HepG2 (cell line): ENCODE measurements at regions not wholly inside any gene's neighbourhood (a gene's known extent, or its start where the extent isn't known, plus 50 kb on each side); places are given as distances from the start of the nearest gene placed in this dataset.

Source experiments
- CBFB ChIP-seq: sonication (generic); formaldehyde crosslinking; IDR thresholded peaks from 2 replicates; pipeline ENCODE4 v1.4.0; 2020; ENCODE audit warnings: missing genetic modification reagents
- KDM5A ChIP-seq: fragments of 200-600 bp; sonication (generic); IDR thresholded peaks from 2 replicates; pipeline ENCODE4 v1.7.0; 2018; ENCODE audit warnings: antibody characterized with exemption, mild to moderate bottlenecking, low read length, borderline replicate concordance
- MAF1 ChIP-seq: sonication (generic); formaldehyde crosslinking; IDR thresholded peaks from 2 replicates; pipeline ENCODE4 v1.5.0; 2020; ENCODE audit warnings: missing genetic modification reagents, borderline replicate concordance
- MTF1 ChIP-seq: sonication (generic); formaldehyde crosslinking; IDR thresholded peaks from 2 replicates; pipeline ENCODE4 v1.5.0; 2020; ENCODE audit warnings: missing genetic modification reagents
- MYNN ChIP-seq: sonication (generic); formaldehyde crosslinking; IDR thresholded peaks from 2 replicates; pipeline ENCODE4 v1.4.0; 2020; ENCODE audit warnings: mild to moderate bottlenecking, low read depth, missing genetic modification reagents
- NONO ChIP-seq, 2 experiments: fragments of 450-650 bp in 1 of 2; sonication (generic) in 1 of 2; formaldehyde crosslinking in 1 of 2; IDR thresholded peaks in 1 of 2; conservative IDR thresholded peaks in 1 of 2; 2 replicates each; pipeline versions ENCODE4 v1.6.1 to v1.8.0; 2017 to 2022; ENCODE audit warnings: mild to moderate bottlenecking in 1 of 2, missing genetic modification reagents in 1 of 2, moderate library complexity in 1 of 2
- PHF21A ChIP-seq: sonication (generic); formaldehyde crosslinking; IDR thresholded peaks from 2 replicates; pipeline ENCODE4 v1.5.0; 2020; ENCODE audit warnings: mild to moderate bottlenecking, missing genetic modification reagents
- POGZ ChIP-seq: sonication (generic); formaldehyde crosslinking; IDR thresholded peaks from 2 replicates; pipeline ENCODE4 v1.4.0; 2020; ENCODE audit warnings: mild to moderate bottlenecking, missing genetic modification reagents
- SRSF4 ChIP-seq: fragments of 200-400 bp; formaldehyde crosslinking; IDR thresholded peaks from one replicate; pipeline ENCODE4 v1.6.1; 2018; ENCODE audit warnings: mild to moderate bottlenecking, low read depth, low read length, moderate library complexity; ENCODE audit not compliant: poor library complexity, severe bottlenecking
- XRCC5 ChIP-seq: fragments of 200-400 bp; formaldehyde crosslinking; optimal IDR thresholded peaks from 2 replicates; pipeline ENCODE3; 2017; ENCODE audit warnings: mild to moderate bottlenecking, low read length
- ZBTB8A ChIP-seq: sonication (generic); formaldehyde crosslinking; IDR thresholded peaks from 2 replicates; pipeline ENCODE4 v1.4.0; 2020; ENCODE audit warnings: mild to moderate bottlenecking, low read depth, missing genetic modification reagents, borderline replicate concordance
- ZFP41 ChIP-seq: sonication (generic); formaldehyde crosslinking; IDR thresholded peaks from 2 replicates; pipeline ENCODE4 v1.4.0; 2020; ENCODE audit warnings: mild to moderate bottlenecking, missing genetic modification reagents, borderline replicate concordance
- ZNF12 ChIP-seq: sonication (generic); formaldehyde crosslinking; IDR thresholded peaks from 2 replicates; pipeline ENCODE4 v1.5.0; 2020; ENCODE audit warnings: missing genetic modification reagents
- ZNF143 ChIP-seq: sonication (generic); formaldehyde crosslinking; IDR thresholded peaks from 2 replicates; pipeline ENCODE4 v1.4.0; 2020; ENCODE audit warnings: missing genetic modification reagents
- ZNF17 ChIP-seq: sonication (generic); formaldehyde crosslinking; IDR thresholded peaks from 2 replicates; pipeline ENCODE4 v1.5.0; 2020; ENCODE audit warnings: mild to moderate bottlenecking, missing genetic modification reagents
- ZNF20 ChIP-seq: sonication (generic); formaldehyde crosslinking; IDR thresholded peaks from 2 replicates; pipeline ENCODE4 v1.4.0; 2020; ENCODE audit warnings: mild to moderate bottlenecking, moderate library complexity, missing genetic modification reagents
- ZNF264 ChIP-seq: sonication (generic); formaldehyde crosslinking; IDR thresholded peaks from 2 replicates; pipeline ENCODE4 v1.4.0; 2020; ENCODE audit warnings: missing genetic modification reagents
- ZNF577 ChIP-seq: sonication (generic); formaldehyde crosslinking; IDR thresholded peaks from 2 replicates; pipeline ENCODE4 v1.4.0; 2020; ENCODE audit warnings: mild to moderate bottlenecking, low read depth, missing genetic modification reagents, borderline replicate concordance
- ZNF780A ChIP-seq: sonication (generic); formaldehyde crosslinking; IDR thresholded peaks from 2 replicates; pipeline ENCODE4 v1.8.0; 2022; ENCODE audit warnings: mild to moderate bottlenecking, missing genetic modification reagents, moderate library complexity
- ZNF839 ChIP-seq: sonication (generic); formaldehyde crosslinking; IDR thresholded peaks from 2 replicates; pipeline ENCODE4 v1.4.0; 2020; ENCODE audit warnings: missing genetic modification reagents, mild to moderate bottlenecking, borderline replicate concordance
- TF ChIP-seq, protein P1 (sequence below): sonication (generic); formaldehyde crosslinking; IDR thresholded peaks from 2 replicates; pipeline ENCODE4 v1.5.0; 2020; ENCODE audit warnings: mild to moderate bottlenecking, missing genetic modification reagents
- TF ChIP-seq, protein P2 (sequence below): sonication (generic); formaldehyde crosslinking; IDR thresholded peaks from 2 replicates; pipeline ENCODE4 v1.9.0; 2022; ENCODE audit warnings: low read depth, missing genetic modification reagents
- TF ChIP-seq, protein P3 (sequence below): sonication (generic); formaldehyde crosslinking; IDR thresholded peaks from 2 replicates; pipeline ENCODE4 v1.4.0; 2020; ENCODE audit warnings: mild to moderate bottlenecking, missing genetic modification reagents
- TF ChIP-seq, protein P4 (sequence below): IDR thresholded peaks from 2 replicates; pipeline ENCODE4 v1.6.1; 2018; ENCODE audit warnings: missing genetic modification reagents

DNA sequence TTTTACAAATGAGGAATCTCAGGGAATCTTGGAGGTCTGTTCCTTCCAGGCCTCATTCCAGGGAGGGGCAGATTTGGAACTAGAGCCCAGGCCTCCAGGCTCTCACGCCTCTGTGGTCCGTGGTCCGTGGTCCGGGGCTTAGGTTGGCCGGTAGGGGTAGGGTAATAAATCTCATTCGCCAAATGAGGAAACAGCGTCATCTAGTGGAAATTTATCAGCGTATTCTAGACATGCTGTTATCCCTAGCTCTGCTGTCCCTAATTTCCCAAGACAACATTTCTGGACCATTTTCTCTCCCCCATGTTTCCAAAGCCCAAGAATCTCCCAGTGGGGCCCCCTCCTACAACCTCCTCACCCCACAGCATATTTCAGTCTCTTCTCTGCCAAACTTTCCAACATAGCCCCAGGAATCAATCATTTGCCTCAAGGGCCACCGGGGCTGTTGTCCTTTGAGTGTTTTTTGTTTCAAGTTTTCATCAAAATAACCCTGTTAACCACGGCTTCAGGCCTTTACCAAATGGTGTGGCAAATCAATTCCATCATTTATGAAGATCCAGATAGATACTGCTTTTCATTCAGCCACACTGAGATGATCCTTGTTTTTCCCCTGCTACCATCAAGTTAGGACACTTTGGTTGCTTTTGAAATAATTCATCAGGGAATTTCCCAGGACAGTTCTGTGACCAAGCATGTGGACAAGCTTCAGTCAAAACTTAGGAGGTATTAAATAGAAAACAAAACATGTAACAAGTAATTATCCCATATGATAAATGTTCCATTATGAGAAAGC, 126.8 kb downstream of the ALDH8A1 start (continued):
- TF ChIP-seq, protein P1, sequence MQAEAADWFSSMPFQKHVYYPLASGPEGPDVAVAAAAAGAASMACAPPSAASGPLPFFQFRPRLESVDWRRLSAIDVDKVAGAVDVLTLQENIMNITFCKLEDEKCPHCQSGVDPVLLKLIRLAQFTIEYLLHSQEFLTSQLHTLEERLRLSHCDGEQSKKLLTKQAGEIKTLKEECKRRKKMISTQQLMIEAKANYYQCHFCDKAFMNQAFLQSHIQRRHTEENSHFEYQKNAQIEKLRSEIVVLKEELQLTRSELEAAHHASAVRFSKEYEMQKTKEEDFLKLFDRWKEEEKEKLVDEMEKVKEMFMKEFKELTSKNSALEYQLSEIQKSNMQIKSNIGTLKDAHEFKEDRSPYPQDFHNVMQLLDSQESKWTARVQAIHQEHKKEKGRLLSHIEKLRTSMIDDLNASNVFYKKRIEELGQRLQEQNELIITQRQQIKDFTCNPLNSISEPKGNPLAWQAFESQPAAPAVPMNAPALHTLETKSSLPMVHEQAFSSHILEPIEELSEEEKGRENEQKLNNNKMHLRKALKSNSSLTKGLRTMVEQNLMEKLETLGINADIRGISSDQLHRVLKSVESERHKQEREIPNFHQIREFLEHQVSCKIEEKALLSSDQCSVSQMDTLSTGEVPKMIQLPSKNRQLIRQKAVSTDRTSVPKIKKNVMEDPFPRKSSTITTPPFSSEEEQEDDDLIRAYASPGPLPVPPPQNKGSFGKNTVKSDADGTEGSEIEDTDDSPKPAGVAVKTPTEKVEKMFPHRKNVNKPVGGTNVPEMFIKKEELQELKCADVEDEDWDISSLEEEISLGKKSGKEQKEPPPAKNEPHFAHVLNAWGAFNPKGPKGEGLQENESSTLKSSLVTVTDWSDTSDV, result no peak
- TF ChIP-seq, protein P2, sequence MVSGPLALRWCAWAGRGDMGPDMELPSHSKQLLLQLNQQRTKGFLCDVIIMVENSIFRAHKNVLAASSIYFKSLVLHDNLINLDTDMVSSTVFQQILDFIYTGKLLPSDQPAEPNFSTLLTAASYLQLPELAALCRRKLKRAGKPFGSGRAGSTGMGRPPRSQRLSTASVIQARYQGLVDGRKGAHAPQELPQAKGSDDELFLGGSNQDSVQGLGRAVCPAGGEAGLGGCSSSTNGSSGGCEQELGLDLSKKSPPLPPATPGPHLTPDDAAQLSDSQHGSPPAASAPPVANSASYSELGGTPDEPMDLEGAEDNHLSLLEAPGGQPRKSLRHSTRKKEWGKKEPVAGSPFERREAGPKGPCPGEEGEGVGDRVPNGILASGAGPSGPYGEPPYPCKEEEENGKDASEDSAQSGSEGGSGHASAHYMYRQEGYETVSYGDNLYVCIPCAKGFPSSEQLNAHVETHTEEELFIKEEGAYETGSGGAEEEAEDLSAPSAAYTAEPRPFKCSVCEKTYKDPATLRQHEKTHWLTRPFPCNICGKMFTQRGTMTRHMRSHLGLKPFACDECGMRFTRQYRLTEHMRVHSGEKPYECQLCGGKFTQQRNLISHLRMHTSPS, result no peak
- no peak for TF ChIP-seq ZFP41 (CRISPR knock-in tag)
- TF ChIP-seq NONO (IDR thresholded peaks at IDR 0.05), result no peak
- no peak for TF ChIP-seq NONO (CRISPR knock-in tag; conservative IDR thresholded peaks at IDR 0.05)
- TF ChIP-seq ZNF577, result no peak
- TF ChIP-seq ZNF264 (CRISPR knock-in tag), result no peak
- no peak for TF ChIP-seq KDM5A
- TF ChIP-seq ZNF20, result no peak
- no peak for TF ChIP-seq SRSF4
- peak; percentile 64 for TF ChIP-seq XRCC5
- no peak for TF ChIP-seq MYNN (CRISPR knock-in tag)
- TF ChIP-seq ZNF143, result no peak
- TF ChIP-seq, protein P3, sequence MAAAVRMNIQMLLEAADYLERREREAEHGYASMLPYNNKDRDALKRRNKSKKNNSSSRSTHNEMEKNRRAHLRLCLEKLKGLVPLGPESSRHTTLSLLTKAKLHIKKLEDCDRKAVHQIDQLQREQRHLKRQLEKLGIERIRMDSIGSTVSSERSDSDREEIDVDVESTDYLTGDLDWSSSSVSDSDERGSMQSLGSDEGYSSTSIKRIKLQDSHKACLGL (CRISPR knock-in tag), result no peak
- TF ChIP-seq CBFB (CRISPR knock-in tag), result no peak
- no peak for TF ChIP-seq ZNF17 (CRISPR knock-in tag)
- TF ChIP-seq, protein P4, sequence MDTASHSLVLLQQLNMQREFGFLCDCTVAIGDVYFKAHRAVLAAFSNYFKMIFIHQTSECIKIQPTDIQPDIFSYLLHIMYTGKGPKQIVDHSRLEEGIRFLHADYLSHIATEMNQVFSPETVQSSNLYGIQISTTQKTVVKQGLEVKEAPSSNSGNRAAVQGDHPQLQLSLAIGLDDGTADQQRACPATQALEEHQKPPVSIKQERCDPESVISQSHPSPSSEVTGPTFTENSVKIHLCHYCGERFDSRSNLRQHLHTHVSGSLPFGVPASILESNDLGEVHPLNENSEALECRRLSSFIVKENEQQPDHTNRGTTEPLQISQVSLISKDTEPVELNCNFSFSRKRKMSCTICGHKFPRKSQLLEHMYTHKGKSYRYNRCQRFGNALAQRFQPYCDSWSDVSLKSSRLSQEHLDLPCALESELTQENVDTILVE (CRISPR knock-in tag), result 0 out of 2 replicates have a peak, but pooled peaks have one; percentile 44
- no peak for TF ChIP-seq MTF1 (CRISPR knock-in tag)
- no peak for TF ChIP-seq MAF1 (CRISPR knock-in tag)
- TF ChIP-seq POGZ (CRISPR knock-in tag), result no peak
- TF ChIP-seq ZNF839 (CRISPR knock-in tag), result no peak
- no peak for TF ChIP-seq ZNF780A (CRISPR knock-in tag)
- TF ChIP-seq ZNF12 (CRISPR knock-in tag), result no peak
- no peak for TF ChIP-seq ZBTB8A (CRISPR knock-in tag)
- no peak for TF ChIP-seq PHF21A
